ENCODE measurements at regions not wholly inside any gene's neighbourhood (a gene's known extent, or its start where the extent isn't known, plus 50 kb on each side); places are given as distances from the start of the nearest gene placed in this dataset.

DNA sequence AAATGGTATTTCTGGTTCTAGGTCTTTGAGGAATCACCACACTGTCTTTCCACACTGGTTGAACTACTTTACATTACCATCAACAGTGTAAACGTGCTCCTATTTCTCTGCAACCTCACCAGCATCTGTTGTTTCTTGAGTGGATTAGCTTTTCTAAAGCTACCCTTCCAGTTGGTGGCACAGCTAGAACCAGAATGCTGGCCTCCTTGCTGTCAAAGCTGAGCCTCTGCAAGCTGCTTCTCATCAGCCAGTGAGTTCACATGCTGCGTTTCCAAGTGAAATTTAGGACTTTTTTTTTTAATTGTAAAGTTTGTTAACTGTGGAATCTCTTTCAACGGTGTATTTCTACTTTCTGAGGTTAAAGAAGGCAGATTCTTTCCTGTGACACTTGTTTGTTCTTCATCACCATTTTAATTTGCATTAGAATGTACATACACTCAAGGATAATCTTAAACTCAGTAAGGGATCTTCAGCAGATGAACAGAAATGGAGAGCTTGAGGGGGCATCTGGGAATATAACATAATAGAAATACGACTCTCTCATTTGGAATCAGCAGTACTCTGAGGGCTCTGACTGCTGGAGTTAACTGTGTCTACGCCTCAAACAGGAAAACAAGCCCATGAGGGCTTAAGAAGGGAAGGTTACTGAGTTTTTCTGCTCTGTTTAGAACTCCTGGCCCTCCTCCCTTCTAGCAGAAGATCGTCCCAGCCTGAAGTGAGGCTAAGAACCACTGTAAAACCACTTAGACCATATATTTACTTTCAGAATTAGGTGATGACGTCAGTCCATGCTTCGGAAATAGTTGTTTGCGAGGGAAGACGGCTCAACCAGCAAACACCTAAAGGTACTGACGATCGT, 148.4 kb upstream of the FAM20A start:
- Histone ChIP-seq H3K27me3 (replicated peaks; ENCODE audit: control insufficient read depth, insufficient read depth, low read length) (no peaks in the 10 kb centered on the region; the same call in 1 of the 2 replicates), H3K36me3 (ENCODE audit: control insufficient read depth, insufficient read depth, low read length) (no peaks in the 10 kb centered on the region), H3K4me3 (replicated peaks; ENCODE audit: low read depth, low read length) (no peak overlapping the region)
- DNase-seq (ENCODE audit: extremely low read depth, insufficient read length) = no peak
- TF ChIP-seq, protein P1, sequence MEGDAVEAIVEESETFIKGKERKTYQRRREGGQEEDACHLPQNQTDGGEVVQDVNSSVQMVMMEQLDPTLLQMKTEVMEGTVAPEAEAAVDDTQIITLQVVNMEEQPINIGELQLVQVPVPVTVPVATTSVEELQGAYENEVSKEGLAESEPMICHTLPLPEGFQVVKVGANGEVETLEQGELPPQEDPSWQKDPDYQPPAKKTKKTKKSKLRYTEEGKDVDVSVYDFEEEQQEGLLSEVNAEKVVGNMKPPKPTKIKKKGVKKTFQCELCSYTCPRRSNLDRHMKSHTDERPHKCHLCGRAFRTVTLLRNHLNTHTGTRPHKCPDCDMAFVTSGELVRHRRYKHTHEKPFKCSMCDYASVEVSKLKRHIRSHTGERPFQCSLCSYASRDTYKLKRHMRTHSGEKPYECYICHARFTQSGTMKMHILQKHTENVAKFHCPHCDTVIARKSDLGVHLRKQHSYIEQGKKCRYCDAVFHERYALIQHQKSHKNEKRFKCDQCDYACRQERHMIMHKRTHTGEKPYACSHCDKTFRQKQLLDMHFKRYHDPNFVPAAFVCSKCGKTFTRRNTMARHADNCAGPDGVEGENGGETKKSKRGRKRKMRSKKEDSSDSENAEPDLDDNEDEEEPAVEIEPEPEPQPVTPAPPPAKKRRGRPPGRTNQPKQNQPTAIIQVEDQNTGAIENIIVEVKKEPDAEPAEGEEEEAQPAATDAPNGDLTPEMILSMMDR (IDR thresholded peaks at IDR 0.05; ENCODE audit: insufficient read depth, low read length, poor library complexity, severe bottlenecking) = no peak

DNA sequence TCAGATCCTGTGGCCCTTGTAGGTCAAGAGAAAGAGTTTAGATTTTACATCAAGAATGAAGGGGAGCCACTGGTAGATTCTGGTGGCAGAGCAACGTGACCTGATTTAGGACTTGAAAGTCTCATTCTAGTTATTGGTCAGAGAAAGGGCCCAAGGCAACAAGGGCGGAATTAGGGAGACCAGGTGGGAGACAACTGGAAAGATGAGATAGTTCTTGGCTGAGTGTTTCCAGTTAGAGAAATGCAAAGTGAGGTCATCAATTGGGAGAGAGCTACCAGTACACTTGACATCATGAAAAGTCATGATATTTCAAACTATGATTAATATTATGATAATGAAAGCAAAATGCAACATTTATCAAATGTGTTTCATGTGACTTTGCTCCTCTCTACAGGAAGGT, 147.2 kb upstream of the FAM20A start:
- TF ChIP-seq, protein P1 (IDR thresholded peaks at IDR 0.05; ENCODE audit: insufficient read depth, low read length, poor library complexity, severe bottlenecking) = no peak
- Histone ChIP-seq H3K4me3 (replicated peaks; ENCODE audit: low read depth, low read length) (no peak overlapping the region), H3K27me3 (replicated peaks; ENCODE audit: control insufficient read depth, insufficient read depth, low read length) (no peaks in the 10 kb centered on the region; the same call in 1 of the 2 replicates), H3K36me3 (ENCODE audit: control insufficient read depth, insufficient read depth, low read length) (no peaks in the 10 kb centered on the region)
- no peak for DNase-seq (ENCODE audit: extremely low read depth, insufficient read length)

DNA sequence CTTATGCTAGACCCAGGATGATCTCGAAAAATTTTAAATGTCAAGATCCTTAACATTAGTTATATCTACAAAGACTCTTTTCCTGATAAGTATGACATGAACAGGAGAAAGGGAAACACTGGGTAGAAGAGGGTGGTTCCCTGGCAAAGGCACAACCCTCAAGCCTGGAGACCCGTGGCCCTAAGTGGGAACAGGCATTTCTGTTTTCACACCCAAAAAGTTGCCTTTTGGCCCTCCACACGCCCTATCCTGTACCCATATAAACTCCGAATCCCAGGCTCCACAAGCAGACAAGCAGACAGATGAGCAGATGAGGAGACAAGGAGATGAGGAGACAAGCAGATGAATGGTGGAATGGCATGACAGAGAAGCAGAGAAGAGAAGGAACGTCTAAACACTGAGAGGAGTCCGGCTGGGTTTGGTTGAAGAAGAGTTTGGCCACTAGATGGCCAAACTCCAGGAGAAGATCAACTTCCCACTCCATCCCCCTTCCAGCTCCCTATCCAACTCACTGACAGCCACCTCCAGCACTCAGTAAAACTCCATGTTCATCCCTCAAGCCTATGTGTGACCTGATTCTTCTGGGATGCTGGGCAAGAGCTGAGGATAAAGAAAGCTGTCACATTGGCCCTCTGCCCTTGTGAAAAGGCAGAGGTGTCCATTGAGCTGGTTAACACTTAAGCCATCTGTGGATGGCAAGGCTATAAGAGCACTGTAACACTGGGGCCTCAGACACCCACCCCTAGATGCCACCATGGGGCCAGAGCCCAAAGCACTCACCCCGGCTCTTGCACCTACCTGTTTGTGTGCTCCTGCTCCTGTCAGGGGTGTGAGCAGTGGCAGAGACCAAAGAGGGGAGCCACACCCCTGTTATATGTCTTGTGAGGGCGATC, 139.6 kb upstream of the FAM20A start:
- Histone ChIP-seq H3K36me3 (ENCODE audit: control insufficient read depth, insufficient read depth, low read length) (no peaks in the 10 kb centered on the region), H3K4me3 (replicated peaks; ENCODE audit: low read depth, low read length) (no peak overlapping the region), H3K27me3 (replicated peaks; ENCODE audit: control insufficient read depth, insufficient read depth, low read length) (no peaks in the 10 kb centered on the region; the same call in 1 of the 2 replicates)
- DNase-seq (ENCODE audit: extremely low read depth, insufficient read length) = no peak
- TF ChIP-seq, protein P1 (IDR thresholded peaks at IDR 0.05; ENCODE audit: insufficient read depth, low read length, poor library complexity, severe bottlenecking) = peak; percentile 31

DNA sequence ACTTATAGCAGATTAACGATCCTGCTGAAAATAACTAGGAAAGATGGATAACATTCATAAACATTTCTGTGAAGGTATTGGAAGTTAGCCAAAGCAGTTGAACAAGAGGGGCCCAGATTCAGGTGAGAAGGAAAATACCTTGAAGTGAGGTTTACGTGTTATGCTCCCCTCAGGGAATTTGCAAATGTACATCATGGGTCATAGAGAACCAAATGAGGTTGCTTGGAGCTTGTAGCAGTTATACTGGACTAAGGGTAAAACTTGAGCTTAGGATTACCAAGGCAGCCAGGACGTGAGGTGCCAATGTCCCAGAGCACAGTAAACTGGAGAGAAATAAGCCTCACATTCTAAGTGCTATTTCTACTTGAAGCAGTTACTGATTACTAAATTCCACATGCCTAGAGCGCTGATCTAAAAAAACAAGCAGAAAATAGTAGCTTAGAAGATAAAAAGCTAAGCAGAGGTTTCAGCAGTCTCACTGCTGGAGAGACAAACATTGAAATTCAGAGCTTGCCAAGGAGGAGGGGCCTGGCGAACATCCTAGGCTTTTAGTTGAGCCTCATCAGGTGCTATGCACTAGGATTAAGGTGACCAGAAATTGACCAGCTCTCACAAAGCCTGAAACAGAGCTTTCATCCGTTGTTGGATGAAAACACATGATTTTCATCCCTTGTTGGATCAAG, 136.7 kb upstream of the FAM20A start:
- TF ChIP-seq, protein P1 (IDR thresholded peaks at IDR 0.05; ENCODE audit: insufficient read depth, low read length, poor library complexity, severe bottlenecking) = no peak
- Histone ChIP-seq H3K4me3 (replicated peaks; ENCODE audit: low read depth, low read length) (no peak overlapping the region), H3K36me3 (ENCODE audit: control insufficient read depth, insufficient read depth, low read length) (no peaks in the 10 kb centered on the region), H3K27me3 (replicated peaks; ENCODE audit: control insufficient read depth, insufficient read depth, low read length) (no peaks in the 10 kb centered on the region; the same call in 1 of the 2 replicates)
- DNase-seq (ENCODE audit: extremely low read depth, insufficient read length) = no peak

DNA sequence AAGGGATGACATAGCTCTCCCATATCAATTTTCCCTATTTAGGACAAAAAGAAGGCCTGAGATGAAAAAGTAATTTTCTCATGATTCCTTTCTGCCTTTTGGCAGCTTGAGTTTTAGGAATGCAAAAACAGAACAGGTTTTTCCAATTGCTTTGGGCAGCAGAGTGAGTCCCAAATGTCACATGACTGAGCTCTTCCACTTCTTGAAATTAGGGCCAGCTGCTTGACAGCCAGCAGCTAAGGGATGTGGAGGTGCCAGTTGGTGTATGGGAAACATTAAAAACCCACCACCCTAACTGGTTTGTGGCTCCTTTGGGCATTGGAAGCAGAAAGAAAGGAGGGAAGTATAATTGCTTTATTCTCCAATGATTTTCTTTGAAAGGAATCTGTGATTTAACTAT, 133.8 kb upstream of the FAM20A start:
- Histone ChIP-seq H3K27me3 (replicated peaks; ENCODE audit: control insufficient read depth, insufficient read depth, low read length) (no peaks in the 10 kb centered on the region; the same call in 1 of the 2 replicates), H3K4me3 (replicated peaks; ENCODE audit: low read depth, low read length) (no peak overlapping the region), H3K36me3 (ENCODE audit: control insufficient read depth, insufficient read depth, low read length) (no peaks in the 10 kb centered on the region)
- TF ChIP-seq, protein P1 (IDR thresholded peaks at IDR 0.05; ENCODE audit: insufficient read depth, low read length, poor library complexity, severe bottlenecking) = no peak
- DNase-seq (ENCODE audit: extremely low read depth, insufficient read length) = no peak
